Muscle of arm (tissue), 1 donor: ENCODE measurements at regions not wholly inside any gene's neighbourhood (a gene's known extent, or its start where the extent isn't known, plus 50 kb on each side); places are given as distances from the start of the nearest gene placed in this dataset.

ENCODE experiments used
- DNase-seq: peaks from one replicate; pipeline ENCODE4 v3.0.0-alpha.2; 2013

DNA sequence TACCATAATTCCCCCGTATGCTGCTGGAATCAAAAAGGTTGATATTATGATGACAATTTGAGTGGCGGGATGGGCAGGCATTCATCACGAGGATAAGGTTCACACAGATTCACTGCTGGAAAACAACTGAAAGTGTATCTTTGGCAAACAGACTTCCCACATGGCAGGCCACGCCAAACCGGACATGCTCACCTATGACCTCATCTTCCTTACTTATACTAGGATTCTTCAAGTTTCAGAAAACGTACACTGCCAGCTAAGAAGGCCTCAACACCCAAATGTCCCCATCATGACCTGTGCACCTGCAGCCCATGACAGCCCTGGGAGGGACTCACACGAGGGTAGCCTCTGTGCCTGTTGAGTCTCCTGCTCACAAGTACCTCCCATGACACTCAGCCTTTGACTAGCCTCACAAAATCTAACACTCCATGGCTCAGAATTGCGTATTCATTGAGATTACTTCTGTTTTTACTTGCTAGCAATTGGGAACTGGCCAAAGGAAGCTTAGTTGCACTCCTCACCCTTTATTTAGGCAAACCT, 259.0 kb upstream of the GHITM start:
- no peak for DNase-seq

DNA sequence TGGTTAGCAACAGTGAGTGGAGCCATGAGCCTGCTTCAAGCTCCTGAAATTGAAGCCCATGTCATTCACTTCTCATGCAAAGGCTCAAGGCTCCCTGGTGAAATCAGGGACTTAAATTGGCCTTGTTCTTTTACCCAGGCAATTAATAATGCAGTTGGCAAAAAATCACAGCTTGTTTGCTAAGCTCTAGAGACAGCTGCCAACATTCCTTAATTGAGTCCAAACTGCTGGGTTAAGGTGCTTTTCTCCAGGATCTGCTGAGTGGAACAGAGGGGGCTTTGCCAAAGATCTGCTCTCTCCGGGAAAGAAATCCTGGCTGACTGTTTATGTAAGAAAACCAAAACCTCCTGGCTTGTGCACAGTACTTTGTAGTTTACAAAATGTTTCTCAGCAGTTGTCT, 257.6 kb upstream of the GHITM start:
- peak; percentile 51 for DNase-seq

DNA sequence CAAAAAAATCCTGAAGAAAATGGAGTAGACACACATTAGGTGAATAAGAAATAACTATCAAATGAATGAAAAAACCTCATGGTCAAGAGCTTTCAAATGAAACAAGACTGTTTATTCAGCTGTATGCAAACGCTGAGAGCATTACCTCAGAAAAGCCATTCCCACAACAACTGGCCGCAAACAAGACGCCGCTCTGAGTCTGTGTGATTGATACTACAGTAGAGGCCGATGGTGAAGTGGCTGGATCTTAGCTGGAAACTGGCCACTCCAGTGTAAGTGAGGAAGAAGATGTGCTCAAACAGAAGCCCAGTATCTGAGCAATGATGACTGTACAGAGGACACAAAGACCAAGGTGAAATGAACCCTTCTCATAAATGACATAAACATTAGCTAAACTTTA, 252.4 kb upstream of the GHITM start:
- no peak for DNase-seq

DNA sequence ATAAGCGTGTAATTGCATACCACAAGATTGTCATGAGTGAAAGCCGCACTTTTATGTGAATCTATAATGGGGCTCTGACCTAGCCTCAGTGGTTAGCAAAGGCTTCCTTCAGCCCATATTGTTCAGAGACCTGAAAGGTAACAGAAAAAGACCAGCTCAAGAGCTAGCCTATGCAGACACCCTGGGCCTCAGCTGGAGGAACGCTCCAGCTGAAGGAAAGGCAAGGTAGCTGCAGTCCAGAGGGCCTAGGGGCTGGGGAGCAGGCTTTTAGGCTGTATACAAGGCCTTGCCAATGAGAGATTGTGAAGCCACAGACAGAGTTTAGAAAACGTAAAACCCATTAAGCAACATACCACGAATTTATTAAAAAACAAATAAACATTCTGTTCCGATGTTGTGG, 246.6 kb upstream of the GHITM start:
- DNase-seq, result no peak

DNA sequence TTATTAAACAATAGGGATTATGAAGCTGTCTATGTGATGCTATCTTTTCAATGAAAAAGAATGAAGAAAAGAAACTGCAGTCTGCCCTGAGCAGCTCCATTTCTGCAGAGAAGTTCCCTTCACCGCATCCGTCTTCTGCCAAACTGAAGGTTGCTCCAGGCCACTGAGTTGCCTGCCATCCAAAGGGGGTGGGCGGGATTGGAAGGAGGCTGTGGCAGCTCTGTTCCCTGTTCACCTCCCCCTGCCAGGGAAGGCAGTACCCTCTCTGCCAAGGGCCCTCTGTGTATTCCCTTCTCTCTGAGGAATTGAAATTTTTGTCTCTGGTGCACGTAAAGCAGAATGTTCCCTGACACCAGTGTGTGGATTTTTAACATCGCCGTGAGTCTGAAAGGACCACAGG, 243.1 kb upstream of the GHITM start:
- DNase-seq, result no peak

DNA sequence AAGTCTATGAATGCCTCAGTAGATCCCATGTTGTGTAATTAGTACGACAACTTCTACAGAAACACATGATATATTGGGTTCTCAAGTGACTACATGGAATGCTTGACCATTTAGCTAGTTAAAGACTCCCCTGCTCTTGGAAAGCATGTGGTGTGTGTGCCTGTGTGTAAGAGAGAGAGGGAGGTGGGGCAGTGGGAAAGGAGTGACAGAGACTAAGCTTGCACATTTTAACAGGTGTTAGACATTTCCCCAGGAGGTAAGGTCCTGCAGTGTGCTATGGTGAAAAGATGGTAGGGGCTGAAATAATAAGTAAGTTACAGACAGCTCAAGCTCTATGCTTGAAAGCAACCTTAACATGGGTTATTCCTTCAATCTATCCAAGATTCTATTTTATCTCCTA, 241.7 kb upstream of the GHITM start:
- no peak for DNase-seq

DNA sequence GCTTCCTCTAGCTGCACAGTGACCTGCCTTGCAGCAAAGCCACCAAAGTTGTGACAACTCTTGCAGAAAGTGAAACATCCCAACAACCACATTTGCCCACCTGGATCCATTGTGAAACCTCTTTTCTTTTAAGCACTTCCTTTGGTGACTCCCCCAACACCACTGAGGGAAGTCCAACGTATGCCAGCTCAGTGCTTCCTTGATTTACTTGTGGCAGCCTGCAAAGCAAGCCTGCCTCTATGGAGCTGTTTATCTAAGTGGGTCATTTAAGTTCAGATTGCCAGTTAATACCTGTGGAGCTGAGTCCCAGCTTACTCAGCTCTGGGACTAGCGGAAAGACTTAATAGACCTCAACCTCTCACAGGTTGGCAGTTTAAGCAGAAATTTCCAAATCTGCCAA, 230.8 kb upstream of the GHITM start:
- DNase-seq, result no peak

DNA sequence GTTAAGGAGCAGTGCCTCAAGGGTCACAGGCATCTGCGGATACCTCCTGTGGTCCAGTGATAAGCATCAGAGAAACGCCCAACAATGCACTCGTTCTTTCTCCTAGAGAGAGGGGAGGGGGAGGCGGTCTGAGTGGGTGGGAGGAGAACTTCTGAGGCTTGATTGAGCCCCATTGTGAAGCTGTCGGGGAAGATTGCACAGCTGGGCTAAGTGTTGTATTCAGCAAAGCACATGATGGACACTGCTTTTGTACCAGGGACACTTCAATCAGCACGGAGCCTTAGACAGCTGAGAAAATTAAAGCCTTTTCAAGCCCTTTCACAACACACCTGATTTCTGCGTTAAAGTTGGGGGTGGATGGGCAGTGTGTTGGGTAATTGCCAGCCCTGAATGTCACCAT, 230.3 kb upstream of the GHITM start:
- no peak for DNase-seq

DNA sequence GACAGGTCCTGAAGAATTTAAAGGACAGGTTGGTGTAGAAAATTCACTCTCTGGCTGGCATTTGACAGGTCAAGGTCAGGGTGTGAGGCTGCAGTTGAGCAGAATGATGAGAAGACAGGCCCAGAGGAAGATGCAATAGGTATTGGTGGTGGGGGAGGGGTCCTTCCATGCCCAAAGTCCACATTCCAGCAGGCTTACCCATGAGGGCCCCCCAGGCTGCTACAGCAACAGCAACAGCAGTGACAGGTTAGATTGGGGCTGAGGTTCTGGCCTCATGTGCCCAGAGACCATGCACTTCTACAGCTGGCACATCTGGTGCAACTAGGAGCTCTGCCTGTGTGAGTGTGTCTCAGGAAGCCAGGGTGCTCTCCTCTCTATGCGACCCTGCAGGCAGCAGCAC, 223.5 kb upstream of the GHITM start:
- DNase-seq, result no peak

DNA sequence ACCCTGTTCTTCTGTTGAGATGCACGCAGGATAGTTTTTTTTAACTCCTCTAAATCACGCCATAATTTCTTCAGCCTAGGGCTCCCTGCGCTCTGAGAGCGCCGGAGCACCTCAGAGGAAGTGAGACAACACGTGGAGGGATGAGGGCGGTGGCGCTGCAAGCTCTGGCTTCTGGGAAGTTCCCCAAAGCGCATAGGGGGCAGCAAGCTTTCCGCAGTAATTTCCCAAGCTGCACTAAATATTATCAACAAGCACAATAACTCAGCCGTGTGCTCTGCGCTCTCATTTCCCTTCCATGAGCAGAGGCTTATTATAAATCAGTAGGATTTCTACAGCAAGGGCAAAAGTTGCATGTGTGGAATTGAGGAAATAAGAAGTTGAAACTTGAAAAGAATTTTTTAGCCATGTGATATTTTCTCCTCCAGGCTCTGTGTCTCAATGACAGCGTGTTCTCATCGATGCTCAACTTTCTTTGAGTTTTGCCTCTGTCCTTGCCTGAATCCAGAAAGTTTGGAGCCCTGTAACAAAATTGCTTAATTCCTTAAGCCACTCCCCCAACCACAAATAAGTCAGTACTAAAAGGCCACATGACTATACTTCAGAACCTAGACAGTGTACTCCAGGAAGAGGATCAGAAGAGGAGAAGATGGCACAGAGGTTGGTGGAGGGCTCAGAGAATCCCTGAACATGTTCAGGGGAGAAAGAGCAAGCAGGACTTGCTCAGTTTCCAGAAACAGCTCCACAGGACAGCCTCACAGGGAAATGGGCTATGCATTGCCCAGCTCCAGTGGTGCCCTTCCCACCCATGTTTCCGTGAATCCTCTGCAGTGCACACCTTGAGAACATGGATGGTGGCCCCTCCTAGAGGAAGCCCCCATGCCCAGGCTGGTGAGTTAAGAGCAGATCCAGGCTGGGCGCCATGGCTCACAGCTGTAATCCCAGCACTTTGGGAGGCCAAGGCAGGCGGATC, 221.5 kb upstream of the GHITM start:
- DNase-seq, result peak; percentile 29

DNA sequence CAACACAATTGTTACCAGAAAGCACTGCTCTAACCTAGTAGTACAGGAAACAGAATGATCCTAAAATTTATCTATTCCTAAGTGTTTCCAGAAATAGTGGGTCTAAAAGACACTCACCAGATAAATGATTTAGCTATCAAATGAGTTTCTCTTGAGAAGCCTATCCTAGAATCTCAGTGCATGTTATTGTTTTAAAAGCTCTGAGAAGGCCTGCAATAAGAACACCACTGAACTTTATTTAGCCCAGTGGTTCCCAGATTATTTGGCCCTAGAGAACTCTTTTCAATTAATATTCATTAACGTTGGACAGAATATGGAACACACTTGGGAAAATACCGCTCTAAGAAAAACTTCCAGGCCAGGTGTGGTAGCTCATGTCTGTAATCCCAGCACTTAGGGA, 220.1 kb upstream of the GHITM start:
- DNase-seq, result no peak

DNA sequence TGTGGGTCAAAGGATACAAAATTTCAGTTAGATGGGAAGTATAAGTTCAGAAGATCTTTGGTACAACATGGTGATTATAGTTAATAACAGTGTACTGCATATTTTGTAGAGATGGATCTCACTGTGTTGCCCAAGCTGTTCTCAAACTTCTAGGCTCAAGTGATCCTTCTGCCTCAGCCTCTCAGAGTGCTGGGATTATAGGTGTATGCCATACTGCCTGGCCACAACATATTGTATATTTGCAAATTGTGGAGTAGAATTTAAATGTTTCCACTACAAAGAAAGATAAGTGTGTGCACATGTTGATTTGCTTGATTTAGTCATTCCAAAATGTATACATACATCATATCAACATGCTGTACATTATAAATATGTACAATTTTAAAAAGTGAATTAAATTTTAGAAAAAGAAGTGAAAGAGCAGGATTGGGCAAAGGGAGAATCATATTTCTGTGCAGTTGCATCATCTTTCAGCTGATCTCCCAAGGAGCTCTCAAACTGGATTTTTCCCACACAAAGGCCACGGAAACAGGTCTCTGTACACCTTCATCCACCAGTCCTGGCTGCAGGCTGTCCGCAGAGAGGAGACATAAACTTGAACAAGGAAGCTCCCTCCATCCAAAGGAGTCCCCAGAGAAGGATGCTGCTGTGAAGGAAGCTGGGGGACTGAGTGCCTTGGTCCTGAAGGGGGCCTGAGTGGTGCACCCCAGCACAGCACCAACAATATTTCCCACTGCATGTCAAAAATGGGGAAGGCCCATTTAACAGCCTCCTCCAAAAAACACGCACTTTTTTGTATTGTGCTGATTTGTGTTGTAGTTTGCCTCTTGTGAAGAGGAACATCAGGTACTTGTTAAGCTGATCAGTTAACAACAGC, 217.1 kb upstream of the GHITM start:
- DNase-seq, result no peak

DNA sequence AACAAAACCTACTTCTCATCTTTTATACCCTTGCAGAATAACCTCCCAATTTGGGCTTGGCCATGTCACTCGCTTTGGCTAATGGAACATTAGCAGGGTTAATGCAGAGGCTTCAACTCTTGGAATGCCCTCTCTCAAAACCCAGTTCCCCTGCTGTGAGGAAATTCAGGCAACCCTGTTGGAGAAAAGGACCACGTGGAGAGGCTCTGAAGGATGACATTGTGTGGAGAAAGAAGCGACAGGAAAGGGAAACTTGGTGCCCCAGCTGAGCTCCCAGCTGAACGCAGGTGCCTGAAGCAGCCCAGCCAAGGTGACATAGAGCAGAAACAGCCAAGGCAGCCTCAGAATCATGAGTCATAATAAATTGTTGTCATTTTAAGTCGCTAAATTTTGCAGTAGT, 214.2 kb upstream of the GHITM start:
- no peak for DNase-seq

DNA sequence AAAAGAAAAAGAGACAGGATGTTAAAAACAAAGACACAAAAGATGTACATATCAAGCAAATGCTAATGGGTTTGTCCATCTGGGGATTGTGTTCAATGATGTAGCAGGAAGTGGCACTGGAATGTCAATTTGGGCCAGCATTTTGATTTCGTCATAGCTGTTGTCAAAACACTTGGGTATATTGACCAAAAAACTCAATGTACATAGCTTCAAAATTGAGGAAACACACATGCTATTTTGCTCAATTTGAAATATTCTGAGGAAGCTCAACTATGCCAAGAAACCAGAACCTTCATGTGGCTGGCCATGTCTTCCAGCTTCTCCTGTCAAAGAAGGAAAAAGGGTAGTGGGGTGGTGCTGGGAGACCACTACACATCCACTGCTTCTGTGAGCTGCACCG, 212.7 kb upstream of the GHITM start:
- no peak for DNase-seq

DNA sequence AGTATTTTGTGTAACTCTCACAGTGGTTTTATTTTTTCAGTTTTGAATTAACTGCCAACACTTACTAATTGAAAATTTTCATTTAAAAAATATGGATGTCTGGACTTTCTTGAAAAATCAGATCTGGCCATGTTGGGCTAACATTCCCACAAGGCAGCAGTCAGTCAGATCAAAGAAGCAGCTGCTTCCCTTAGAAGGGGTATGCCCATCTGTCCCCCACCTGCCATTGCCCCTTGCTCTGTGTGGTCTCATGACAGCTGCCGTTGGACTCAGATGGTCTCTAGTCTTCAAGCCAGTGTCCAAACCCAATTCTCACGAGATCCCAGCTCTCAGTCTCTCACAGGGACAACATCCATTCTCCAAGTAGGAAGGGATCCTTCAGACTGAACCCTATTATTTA, 212.1 kb upstream of the GHITM start:
- no peak for DNase-seq

DNA sequence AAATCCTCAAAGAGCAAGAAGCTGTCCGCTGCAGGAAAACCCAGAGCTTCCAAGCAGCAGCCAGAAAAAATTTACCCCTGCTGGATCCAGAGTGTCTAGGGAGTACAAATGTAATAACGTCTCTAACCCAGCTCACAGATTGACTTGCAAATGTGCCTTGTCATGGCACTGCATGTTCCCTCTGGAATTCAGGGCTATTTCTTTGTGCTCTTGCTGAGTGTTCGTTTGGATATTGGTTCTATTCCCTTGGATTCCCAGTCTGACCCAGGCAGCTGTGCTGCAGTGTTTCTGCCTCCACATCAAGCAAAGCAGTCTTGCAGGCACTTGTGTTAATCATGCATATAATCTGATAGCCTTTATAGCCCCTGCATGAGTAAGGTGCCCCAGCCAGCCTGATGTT, 209.9 kb upstream of the GHITM start:
- no peak for DNase-seq

DNA sequence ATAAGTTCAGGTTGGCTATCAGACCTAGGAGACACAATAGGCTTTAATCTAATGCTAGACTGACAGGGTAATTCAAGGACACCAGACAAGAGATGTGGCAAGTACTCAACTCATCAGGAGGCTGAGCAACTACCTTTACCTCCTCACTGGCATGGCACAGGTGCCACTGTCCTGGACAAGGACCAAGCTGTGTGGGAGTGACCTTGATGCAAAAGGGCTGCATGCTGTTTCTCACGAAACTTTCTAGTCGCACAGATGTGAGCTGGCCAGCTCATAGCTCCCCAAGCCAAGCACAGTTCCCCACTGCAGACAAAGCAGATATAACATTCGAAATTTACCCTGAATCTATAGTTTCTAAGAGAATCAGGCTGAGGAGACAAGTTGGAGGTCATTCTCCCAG, 207.6 kb upstream of the GHITM start:
- DNase-seq, result no peak

DNA sequence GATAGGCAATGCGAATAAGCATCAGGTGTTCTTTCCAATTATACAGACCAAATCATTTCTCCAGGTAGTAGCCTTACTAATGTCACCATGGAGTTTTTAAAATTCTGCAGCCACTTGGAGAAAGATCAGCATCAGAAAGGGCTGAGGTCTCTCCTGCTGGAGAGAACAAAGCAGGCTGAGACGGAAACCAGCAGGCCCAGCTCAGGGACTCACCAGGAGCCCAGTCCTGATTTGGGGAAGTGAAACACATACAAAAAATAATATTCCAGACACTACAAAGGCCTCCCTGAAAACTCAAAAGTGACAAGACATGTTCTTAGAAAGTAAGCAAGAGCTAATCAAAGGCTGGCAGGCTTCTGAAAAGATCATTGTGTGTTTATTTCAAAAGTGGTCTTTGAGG, 207.1 kb upstream of the GHITM start:
- DNase-seq, result no peak

DNA sequence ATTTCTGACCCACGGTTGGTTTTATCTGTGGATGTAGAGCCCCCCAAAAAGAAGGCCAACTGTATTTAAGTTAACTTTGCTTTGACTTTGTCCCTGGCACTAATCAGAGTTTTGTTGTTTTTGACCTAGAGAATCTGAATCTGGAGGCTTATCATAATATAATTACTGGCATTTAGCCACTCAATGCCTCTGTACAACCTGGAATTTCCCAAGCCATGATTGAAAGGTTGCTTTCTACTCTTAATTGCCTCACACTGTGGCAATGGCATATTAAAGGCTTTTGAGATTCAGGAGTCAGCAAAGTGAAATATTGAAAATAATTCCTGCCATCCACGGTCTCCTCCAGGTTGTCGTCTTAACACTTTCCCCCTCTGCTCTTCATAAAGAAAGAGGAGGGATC, 205.2 kb upstream of the GHITM start:
- DNase-seq, result no peak

DNA sequence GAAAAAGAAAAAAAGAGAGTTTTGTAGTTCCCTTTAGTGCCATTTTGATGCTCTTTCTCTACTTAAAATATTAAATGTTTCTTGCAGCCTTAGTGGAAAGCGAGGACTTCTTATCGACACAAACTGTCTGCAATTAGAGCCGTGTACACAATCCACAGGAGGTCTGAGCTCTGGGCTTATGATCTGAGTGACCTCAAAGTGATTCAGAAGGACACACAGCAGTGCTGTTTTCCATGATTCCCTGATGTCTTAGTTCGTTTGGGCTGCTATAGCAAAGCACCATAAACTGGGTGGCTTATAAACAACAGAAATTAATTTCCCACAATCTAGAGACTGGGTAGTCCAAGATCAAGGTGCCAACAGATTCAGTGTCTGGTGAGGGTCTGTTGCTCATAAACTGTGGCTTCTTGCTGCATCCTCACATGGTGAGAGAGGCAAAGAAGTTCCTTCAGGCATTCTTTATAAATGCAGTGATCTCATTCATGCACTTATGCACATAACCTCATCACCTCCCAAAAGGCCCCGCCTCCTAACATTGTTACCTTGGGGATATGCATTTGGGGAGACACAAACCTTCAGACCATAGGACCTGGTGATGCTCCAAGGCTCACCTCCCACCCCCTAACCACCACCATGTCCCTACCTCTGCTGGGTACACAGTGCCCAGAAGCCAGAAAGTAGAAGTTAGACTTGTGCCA, 204.5 kb upstream of the GHITM start:
- DNase-seq, result no peak

DNA sequence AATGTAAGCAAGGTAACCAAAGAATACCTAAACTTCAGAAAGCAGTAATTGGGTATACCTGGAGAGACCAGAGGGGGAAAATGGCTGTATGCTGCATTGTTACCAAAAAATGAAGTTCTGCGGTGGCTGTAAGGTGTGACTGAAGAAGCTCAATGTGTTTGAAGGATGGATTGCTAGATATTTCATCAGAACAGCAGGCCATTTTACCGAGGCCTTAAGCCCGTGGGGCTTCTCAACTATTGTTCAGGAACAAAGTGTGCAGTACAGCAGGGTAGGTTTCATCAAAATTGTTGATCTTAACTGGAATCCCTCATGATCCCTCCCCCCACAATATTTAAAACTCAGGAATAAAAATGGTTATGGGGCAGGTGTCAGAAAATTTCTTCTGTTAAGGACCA, 204.0 kb upstream of the GHITM start:
- no peak for DNase-seq

DNA sequence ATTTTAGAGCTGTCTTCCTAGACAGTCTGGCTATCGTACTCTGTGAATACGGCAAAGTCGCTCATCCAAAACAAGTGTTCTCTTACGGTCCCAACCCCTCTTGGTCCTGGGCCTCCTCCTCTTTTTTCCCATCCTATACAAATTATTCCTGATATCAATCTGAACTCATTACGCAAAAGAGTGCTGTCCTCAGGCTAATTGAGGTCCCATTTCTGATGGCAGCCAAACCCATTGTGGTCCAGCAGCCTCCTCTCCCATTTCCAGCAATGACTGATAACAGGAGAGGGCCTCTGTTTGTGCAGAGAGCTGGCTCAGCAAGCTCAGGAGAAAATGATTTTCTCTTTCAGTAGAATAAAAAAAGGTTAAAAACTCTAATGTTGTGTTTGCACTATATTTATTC, 203.4 kb upstream of the GHITM start:
- no peak for DNase-seq
